WTC11 (cell line): ENCODE measurements at regions not wholly inside any gene's neighbourhood (a gene's known extent, or its start where the extent isn't known, plus 50 kb on each side); places are given as distances from the start of the nearest gene placed in this dataset.

Experiments
- ATAC-seq: fragments of 200-7000 bp; cut with Tn5 transposase; 2 replicates; pipeline ENCODE4 v1.10.0; 2021; ENCODE audit warnings: mild to moderate bottlenecking, moderate library complexity
- CTCF ChIA-PET: fragments of 300-600 bp; sonication (Branson Sonifier 250); formaldehyde crosslinking; loops from one replicate; lab custom pipeline; 2021; ENCODE audit warnings: antibody characterized with exemption; lab: Charles Lee
- POLR2A ChIA-PET: fragments of 350-600 bp; sonication (Branson Sonifier 250); formaldehyde crosslinking; loops from one replicate; lab custom pipeline; 2021; ENCODE audit warnings: antibody characterized with exemption; lab: Charles Lee
- DNase-seq: peaks from one replicate; pipeline ENCODE4 v3.0.0; 2021; ENCODE audit warnings: low spot score
- H3K27ac Mint-ChIP-seq: 2 replicates; pipeline ENCODE4 v1.8.0; 2021; ENCODE audit warnings: mixed read lengths
- H3K27me3 Mint-ChIP-seq: 2 replicates; pipeline ENCODE4 v1.8.0; 2021; ENCODE audit warnings: low read depth, mild to moderate bottlenecking, moderate library complexity, mixed read lengths
- H3K36me3 Mint-ChIP-seq: 2 replicates; pipeline ENCODE4 v1.8.0; 2021; ENCODE audit warnings: mixed read lengths
- H3K4me1 Mint-ChIP-seq: 2 replicates; pipeline ENCODE4 v1.8.0; 2022; ENCODE audit warnings: mixed read lengths
- H3K4me3 Mint-ChIP-seq: 2 replicates; pipeline ENCODE4 v1.8.0; 2021; ENCODE audit warnings: mild to moderate bottlenecking, moderate library complexity, mixed read lengths
- H3K9me3 Mint-ChIP-seq: 2 replicates; pipeline ENCODE4 v1.8.0; 2021; ENCODE audit warnings: mixed read lengths
- E2F1 ChIP-seq: sonication (generic); formaldehyde crosslinking; IDR thresholded peaks from 2 replicates; pipeline ENCODE4 v1.8.0; 2022; ENCODE audit warnings: mild to moderate bottlenecking, missing genetic modification reagents
- GTF2I ChIP-seq: fragments of 250-450 bp; sonication (Bioruptor Pico); conservative IDR thresholded peaks from 2 replicates; pipeline ENCODE4 v1.4.0; 2021; ENCODE audit warnings: mild to moderate bottlenecking
- HMGXB4 ChIP-seq: sonication (generic); formaldehyde crosslinking; IDR thresholded peaks from 2 replicates; pipeline ENCODE4 v1.8.1; 2023; ENCODE audit warnings: mild to moderate bottlenecking, moderate library complexity, missing genetic modification reagents
- JUN ChIP-seq: sonication (generic); formaldehyde crosslinking; IDR thresholded peaks from 2 replicates; pipeline ENCODE4 v1.8.0; 2023; ENCODE audit warnings: mild to moderate bottlenecking, missing genetic modification reagents
- NFYB ChIP-seq: sonication (generic); formaldehyde crosslinking; conservative IDR thresholded peaks from 2 replicates; pipeline ENCODE4 v1.8.0; 2022; ENCODE audit warnings: low read depth, missing genetic modification reagents
- NR1H2 ChIP-seq: sonication (generic); formaldehyde crosslinking; IDR thresholded peaks from 2 replicates; pipeline ENCODE4 v1.9.0; 2021; ENCODE audit warnings: mild to moderate bottlenecking, moderate library complexity, missing genetic modification reagents
- OVOL2 ChIP-seq: fragments of 250-450 bp; sonication (Bioruptor Pico); IDR thresholded peaks from 2 replicates; pipeline ENCODE4 v1.9.0; 2021; ENCODE audit warnings: mild to moderate bottlenecking, borderline replicate concordance
- RORB ChIP-seq: fragments of 250-450 bp; sonication (Bioruptor Pico); IDR thresholded peaks from 2 replicates; pipeline ENCODE4 v1.9.0; 2021; ENCODE audit warnings: mild to moderate bottlenecking
- SMAD3 ChIP-seq: sonication (generic); formaldehyde crosslinking; IDR thresholded peaks from 2 replicates; pipeline ENCODE4 v1.8.0; 2022; ENCODE audit warnings: missing genetic modification reagents, mild to moderate bottlenecking, borderline replicate concordance
- SP1 ChIP-seq: sonication (generic); formaldehyde crosslinking; conservative IDR thresholded peaks from 2 replicates; pipeline ENCODE4 v1.8.1; 2022; ENCODE audit warnings: missing genetic modification reagents
- TEAD1 ChIP-seq: sonication (generic); formaldehyde crosslinking; IDR thresholded peaks from 2 replicates; pipeline ENCODE4 v1.8.0; 2022; ENCODE audit warnings: mild to moderate bottlenecking, missing genetic modification reagents
- ZBTB43 ChIP-seq: sonication (generic); formaldehyde crosslinking; IDR thresholded peaks from 2 replicates; pipeline ENCODE4 v1.8.1; 2023; ENCODE audit warnings: mild to moderate bottlenecking, missing genetic modification reagents
- ZNF138 ChIP-seq: sonication (generic); formaldehyde crosslinking; conservative IDR thresholded peaks from 2 replicates; pipeline ENCODE4 v1.8.1; 2022; ENCODE audit warnings: mild to moderate bottlenecking, moderate library complexity, missing genetic modification reagents
- ZNF263 ChIP-seq: sonication (generic); formaldehyde crosslinking; IDR thresholded peaks from 2 replicates; pipeline ENCODE4 v1.8.1; 2022; ENCODE audit warnings: low read depth, mild to moderate bottlenecking, moderate library complexity, missing genetic modification reagents
- TF ChIP-seq, protein P1 (sequence below): sonication (generic); formaldehyde crosslinking; IDR thresholded peaks from 2 replicates; pipeline ENCODE4 v1.8.1; 2022; ENCODE audit warnings: mild to moderate bottlenecking, moderate library complexity, missing genetic modification reagents
- TF ChIP-seq, protein P2 (sequence below): fragments of 250-450 bp; sonication (Bioruptor Pico); conservative IDR thresholded peaks from 2 replicates; pipeline ENCODE4 v1.9.0; 2021; ENCODE audit warnings: mild to moderate bottlenecking
- TF ChIP-seq, protein P3 (sequence below): fragments of 250-450 bp; sonication (Bioruptor Pico); IDR thresholded peaks from 2 replicates; pipeline ENCODE4 v1.9.0; 2021; ENCODE audit warnings: mild to moderate bottlenecking

- Mint-ChIP-seq H3K36me3 (peaks cover 14% of the 10 kb centered on the region), H3K4me3 (no peak overlapping the region), H3K27ac (no peak overlapping the region), H3K4me1 (no peaks in the 10 kb centered on the region), H3K9me3 (peaks cover 34% of the 10 kb centered on the region), H3K27me3 (no peaks in the 10 kb centered on the region)
- no peak for TF ChIP-seq RORB (CRISPR knock-in tag)
- TF ChIP-seq, protein P1, sequence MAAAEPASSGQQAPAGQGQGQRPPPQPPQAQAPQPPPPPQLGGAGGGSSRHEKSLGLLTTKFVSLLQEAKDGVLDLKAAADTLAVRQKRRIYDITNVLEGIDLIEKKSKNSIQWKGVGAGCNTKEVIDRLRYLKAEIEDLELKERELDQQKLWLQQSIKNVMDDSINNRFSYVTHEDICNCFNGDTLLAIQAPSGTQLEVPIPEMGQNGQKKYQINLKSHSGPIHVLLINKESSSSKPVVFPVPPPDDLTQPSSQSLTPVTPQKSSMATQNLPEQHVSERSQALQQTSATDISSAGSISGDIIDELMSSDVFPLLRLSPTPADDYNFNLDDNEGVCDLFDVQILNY (CRISPR knock-in tag): no peak
- TF ChIP-seq E2F1 (CRISPR knock-in tag): no peak
- TF ChIP-seq TEAD1: no peak
- no peak for TF ChIP-seq GTF2I (CRISPR knock-in tag)
- TF ChIP-seq SP1 (CRISPR knock-in tag): no peak
- no peak for TF ChIP-seq OVOL2 (CRISPR knock-in tag)
- TF ChIP-seq ZNF263 (CRISPR knock-in tag): no peak
- TF ChIP-seq NFYB: no peak
- ChIA-PET POLR2A (no interaction called here), CTCF (no interaction called here)
- ATAC-seq (no peak), DNase-seq (no peak)
Measured at GRCh38 chr10:53064614-53065013, 292.0 kb upstream of the MBL2 start.

GRCh38 chr10:53063805-53064204 is 291.2 kb upstream of the MBL2 start:
- CTCF ChIA-PET: interaction anchor here (0.6 kb wide), 1 partner anchor 775 kb away, joined by 6 read pairs; no protein-coding TSS in a partner anchor
- ATAC-seq: no peak

GRCh38 chr10:53052521-53053164 is 280.1 kb upstream of the MBL2 start:
- POLR2A ChIA-PET: no interaction called here
- TF ChIP-seq TEAD1 (no peak), ZBTB43 (CRISPR knock-in tag) (no peak), SMAD3 (CRISPR knock-in tag) (no peak), ZNF138 (CRISPR knock-in tag) (no peak), NR1H2 (CRISPR knock-in tag) (no peak), HMGXB4 (CRISPR knock-in tag) (no peak), E2F1 (CRISPR knock-in tag) (no peak), JUN (CRISPR knock-in tag) (no peak)
- TF ChIP-seq, protein P2, sequence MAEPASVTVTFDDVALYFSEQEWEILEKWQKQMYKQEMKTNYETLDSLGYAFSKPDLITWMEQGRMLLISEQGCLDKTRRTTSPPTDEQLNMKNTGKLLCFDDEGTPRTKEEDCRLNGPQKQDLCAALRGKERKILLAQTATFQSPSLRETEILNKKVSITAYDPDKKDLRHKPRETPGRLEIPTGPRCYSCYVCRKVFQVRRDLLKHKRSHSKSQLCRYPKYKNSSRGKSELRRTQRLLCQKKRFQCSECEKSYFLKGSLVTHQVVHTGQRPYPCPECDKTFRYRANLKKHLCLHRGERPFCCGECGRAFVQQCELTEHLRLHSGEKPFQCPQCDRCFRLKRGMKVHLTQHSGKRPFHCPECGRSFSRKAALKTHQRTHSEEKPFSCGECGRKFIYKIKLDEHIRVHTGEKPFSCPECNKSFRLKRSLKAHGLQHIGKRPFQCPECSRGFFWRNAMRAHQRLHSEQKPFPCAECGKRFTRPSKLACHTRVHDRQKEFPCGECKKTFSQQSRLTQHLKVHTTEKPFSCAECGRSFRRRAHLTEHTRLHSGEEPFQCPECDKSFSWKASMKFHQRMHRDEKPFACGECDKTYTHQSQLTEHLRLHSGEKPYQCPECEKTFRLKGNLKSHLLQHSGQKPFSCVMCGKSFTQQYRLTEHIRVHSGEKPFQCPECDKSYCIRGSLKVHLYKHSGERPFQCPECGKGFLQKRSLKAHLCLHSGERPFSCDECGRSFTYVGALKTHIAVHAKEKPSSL (CRISPR knock-in tag): no peak

More at GRCh38 chr10:53063805-53064204, 291.2 kb upstream of the MBL2 start:
- Mint-ChIP-seq H3K27me3 (no peaks in the 10 kb centered on the region), H3K9me3 (peaks cover 41% of the 10 kb centered on the region), H3K4me3 (no peak overlapping the region), H3K27ac (no peak overlapping the region), H3K36me3 (peaks cover 15% of the 10 kb centered on the region), H3K4me1 (no peaks in the 10 kb centered on the region)
- DNase-seq: no peak
- POLR2A ChIA-PET: no interaction called here
- no peak for TF ChIP-seq ZNF138 (CRISPR knock-in tag)
- TF ChIP-seq, protein P3, sequence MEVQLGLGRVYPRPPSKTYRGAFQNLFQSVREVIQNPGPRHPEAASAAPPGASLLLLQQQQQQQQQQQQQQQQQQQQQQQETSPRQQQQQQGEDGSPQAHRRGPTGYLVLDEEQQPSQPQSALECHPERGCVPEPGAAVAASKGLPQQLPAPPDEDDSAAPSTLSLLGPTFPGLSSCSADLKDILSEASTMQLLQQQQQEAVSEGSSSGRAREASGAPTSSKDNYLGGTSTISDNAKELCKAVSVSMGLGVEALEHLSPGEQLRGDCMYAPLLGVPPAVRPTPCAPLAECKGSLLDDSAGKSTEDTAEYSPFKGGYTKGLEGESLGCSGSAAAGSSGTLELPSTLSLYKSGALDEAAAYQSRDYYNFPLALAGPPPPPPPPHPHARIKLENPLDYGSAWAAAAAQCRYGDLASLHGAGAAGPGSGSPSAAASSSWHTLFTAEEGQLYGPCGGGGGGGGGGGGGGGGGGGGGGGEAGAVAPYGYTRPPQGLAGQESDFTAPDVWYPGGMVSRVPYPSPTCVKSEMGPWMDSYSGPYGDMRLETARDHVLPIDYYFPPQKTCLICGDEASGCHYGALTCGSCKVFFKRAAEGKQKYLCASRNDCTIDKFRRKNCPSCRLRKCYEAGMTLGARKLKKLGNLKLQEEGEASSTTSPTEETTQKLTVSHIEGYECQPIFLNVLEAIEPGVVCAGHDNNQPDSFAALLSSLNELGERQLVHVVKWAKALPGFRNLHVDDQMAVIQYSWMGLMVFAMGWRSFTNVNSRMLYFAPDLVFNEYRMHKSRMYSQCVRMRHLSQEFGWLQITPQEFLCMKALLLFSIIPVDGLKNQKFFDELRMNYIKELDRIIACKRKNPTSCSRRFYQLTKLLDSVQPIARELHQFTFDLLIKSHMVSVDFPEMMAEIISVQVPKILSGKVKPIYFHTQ: no peak

More at GRCh38 chr10:53052521-53053164, 280.1 kb upstream of the MBL2 start:
- Mint-ChIP-seq H3K27ac (no peak overlapping the region), H3K4me1 (no peaks in the 10 kb centered on the region), H3K4me3 (no peak overlapping the region), H3K9me3 (no peaks in the 10 kb centered on the region), H3K36me3 (no peaks in the 10 kb centered on the region), H3K27me3 (no peaks in the 10 kb centered on the region)
- ATAC-seq (no peak), DNase-seq (no peak)
- CTCF ChIA-PET: no interaction called here
